HepG2 (cell line): ENCODE measurements at regions not wholly inside any gene's neighbourhood (a gene's known extent, or its start where the extent isn't known, plus 50 kb on each side); places are given as distances from the start of the nearest gene placed in this dataset.
"Not testable (repeated sequence)": the region's sequence is repeated elsewhere in the genome, so short reads cannot be mapped to it uniquely, and the experiment has no call there.

Source experiments
- ATAC-seq: fragments of 200-7000 bp; cut with Tn5 transposase; 3 replicates; pipeline ENCODE4 v1.9.1; 2020; ENCODE audit warnings: mild to moderate bottlenecking, moderate library complexity
- BruUV-seq: library from RNA; stranded (reverse); fragments of 400-500 nt; replicated peaks from 2 replicates; lab custom pipeline; 2021; lab: Mats Ljungman, UMichigan
- CTCF ChIA-PET: fragments of 300-600 bp; formaldehyde crosslinking; extraction: SDS; loops from one replicate; lab custom pipeline; 2021; ENCODE audit warnings: low total read pairs, inconsistent platforms, low intra/inter-chr PET ratio; lab: Yijun Ruan, JAX
- POLR2A ChIA-PET: fragments of 350-600 bp; sonication (Branson Sonifier 250); formaldehyde crosslinking; loops from one replicate; lab custom pipeline; 2020; ENCODE audit warnings: antibody characterized with exemption, inconsistent platforms; lab: Yijun Ruan, JAX
- DNase-seq: peaks from one replicate; pipeline ENCODE4 v3.0.0-alpha.2; 2015; ENCODE audit warnings: low spot score
- FAIRE-seq: peaks from 3 replicates; lab custom pipeline; 2011; peaks lifted over from hg19 to GRCh38; lab: Jason Lieb, UNC
- H2AFZ ChIP-seq: one replicate; pipeline ENCODE4 v1.6.1; 2011; ENCODE audit warnings: low read length, inconsistent platforms
- H3K27ac ChIP-seq: fragments of 300-600 bp; 3 replicates; pipeline ENCODE4 v1.8.0; 2011; ENCODE audit warnings: mixed run types, mild to moderate bottlenecking, mixed read lengths, low read length, inconsistent platforms; ENCODE audit not compliant: insufficient read depth; ENCODE audit errors: extremely low read length
- H3K27me3 ChIP-seq, 2 experiments: fragments of 200-600 bp in 1 of 2; 2 replicates in 1 of 2; 3 replicates in 1 of 2; pipeline versions ENCODE4 v1.6.0 to v1.8.0; 2011; ENCODE audit warnings: low read length in 2 of 2, mild to moderate bottlenecking in 2 of 2, moderate library complexity in 2 of 2, inconsistent platforms in 1 of 2; ENCODE audit not compliant: insufficient read depth in 2 of 2, control insufficient read depth in 1 of 2
- H3K36me3 ChIP-seq, 2 experiments: fragments of 200-600 bp in 1 of 2; replicated peaks in 1 of 2; 2 replicates in 1 of 2; 3 replicates in 1 of 2; pipeline versions ENCODE4 v1.5.1 to v1.8.0; 2011; ENCODE audit warnings: low read length in 2 of 2, inconsistent platforms in 1 of 2; ENCODE audit not compliant: insufficient read depth in 2 of 2, control insufficient read depth in 1 of 2
- H3K4me1 ChIP-seq: 2 replicates; pipeline ENCODE4 v1.5.1; 2012; ENCODE audit warnings: low read length, inconsistent platforms; ENCODE audit not compliant: insufficient read depth
- H3K4me2 ChIP-seq: 2 replicates; pipeline ENCODE4 v1.6.0; 2011; ENCODE audit warnings: low read depth, low read length, inconsistent platforms
- H3K4me3 ChIP-seq, 3 experiments: fragments of 200-600 bp in 1 of 3; sonication (generic), shearing (Covaris generic) in 1 of 3; replicated peaks in 1 of 3; 2 replicates each; pipeline ENCODE4 v1.5.1; 2011 to 2016; ENCODE audit warnings: low read length in 3 of 3, inconsistent platforms in 2 of 3, low read depth in 2 of 3, mild to moderate bottlenecking in 2 of 3, control low read depth in 1 of 3, mixed read lengths in 1 of 3; ENCODE audit not compliant: insufficient read depth in 1 of 3
- H3K79me2 ChIP-seq: one replicate; pipeline ENCODE4 v1.6.1; 2011; ENCODE audit warnings: low read length, inconsistent platforms; ENCODE audit not compliant: insufficient read depth
- H3K9ac ChIP-seq: 2 replicates; pipeline ENCODE4 v1.6.0; 2011; ENCODE audit warnings: mild to moderate bottlenecking, low read depth, low read length, inconsistent platforms; ENCODE audit not compliant: insufficient read depth
- H3K9me3 ChIP-seq: 2 replicates; pipeline ENCODE4 v1.5.1; 2012; ENCODE audit warnings: mild to moderate bottlenecking, low read length
- H4K20me1 ChIP-seq: 2 replicates; pipeline ENCODE4 v1.6.0; 2011; ENCODE audit warnings: inconsistent platforms, mild to moderate bottlenecking, low read length, moderate library complexity; ENCODE audit not compliant: insufficient read depth
- CC2D1A ChIP-seq: sonication (generic); formaldehyde crosslinking; IDR thresholded peaks from 2 replicates; pipeline ENCODE4 v1.8.1; 2023; ENCODE audit warnings: mild to moderate bottlenecking, missing genetic modification reagents
- CENPX ChIP-seq: sonication (generic); formaldehyde crosslinking; IDR thresholded peaks from 2 replicates; pipeline ENCODE4 v1.9.0; 2021; ENCODE audit warnings: mild to moderate bottlenecking, missing genetic modification reagents, moderate library complexity
- FLYWCH1 ChIP-seq: sonication (generic); formaldehyde crosslinking; IDR thresholded peaks from 2 replicates; pipeline ENCODE4 v1.8.1; 2023; ENCODE audit warnings: mild to moderate bottlenecking, missing genetic modification reagents
- KDM4B ChIP-seq: sonication (generic); formaldehyde crosslinking; IDR thresholded peaks from 2 replicates; pipeline ENCODE4 v1.4.0; 2020; ENCODE audit warnings: missing genetic modification reagents
- PPARG ChIP-seq: conservative IDR thresholded peaks from 2 replicates; pipeline ENCODE4 v1.6.1; 2016; ENCODE audit warnings: missing biosample characterization, missing genetic modification reagents
- SALL1 ChIP-seq: sonication (generic); formaldehyde crosslinking; IDR thresholded peaks from 2 replicates; pipeline ENCODE4 v1.8.0; 2022; ENCODE audit warnings: mild to moderate bottlenecking, missing genetic modification reagents
- ZMYM2 ChIP-seq: sonication (generic); formaldehyde crosslinking; IDR thresholded peaks from 2 replicates; pipeline ENCODE4 v1.8.0; 2022; ENCODE audit warnings: mild to moderate bottlenecking, missing genetic modification reagents
- ZNF468 ChIP-seq: sonication (generic); formaldehyde crosslinking; IDR thresholded peaks from 2 replicates; pipeline ENCODE4 v1.8.0; 2022; ENCODE audit warnings: mild to moderate bottlenecking, moderate library complexity, missing genetic modification reagents
- WGBS: methylation state at CpG from one replicate; pipeline ENCODE4 v1.1.6; 2017; ENCODE audit warnings: low lambda C conversion rate; 5-methylcytosine and 5-hydroxymethylcytosine counted together
- in situ Hi-C: cut with HindIII; loops from 2 replicates; pipeline ENCODE4 v1.10.0; 2017; ENCODE audit warnings: low pct_unique_long_range_greater_than_20kb; ENCODE audit not compliant: extremely low pct_ligation_motif_present
- intact Hi-C: fragments of 100-400 bp; cut with micrococcal nuclease; formaldehyde crosslinking; loops from one replicate; pipeline ENCODE4 v1.10.0; 2022; ENCODE audit not compliant: unreplicated experiment
- TF ChIP-seq, protein P1 (sequence below): IDR thresholded peaks from 2 replicates; pipeline ENCODE4 v1.6.1; 2016; ENCODE audit warnings: missing compliant biosample characterization, missing genetic modification reagents, borderline replicate concordance

DNA sequence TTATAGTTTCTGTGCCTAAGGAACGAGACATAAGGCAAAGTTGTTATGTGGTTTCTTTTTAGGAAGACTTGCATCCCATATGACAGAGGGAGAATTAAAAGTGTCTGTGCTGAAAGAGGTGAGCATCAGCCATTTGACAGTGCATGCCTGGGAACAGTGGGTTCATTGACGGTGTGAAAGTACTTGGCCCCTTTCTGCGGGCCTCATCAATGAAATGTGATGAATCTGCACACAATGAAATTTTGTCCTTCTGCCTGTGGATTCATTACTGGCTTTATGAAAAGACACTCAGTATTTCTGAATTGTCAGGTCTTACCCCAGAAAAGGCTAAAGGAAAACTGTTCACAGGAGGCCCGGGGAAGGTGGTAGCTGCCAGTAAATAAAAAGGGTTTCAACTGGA is 295.8 kb downstream of the FOXO1 start:
- FAIRE-seq = no peak
- no peak for DNase-seq
- in situ Hi-C loops = no loop called here

DNA sequence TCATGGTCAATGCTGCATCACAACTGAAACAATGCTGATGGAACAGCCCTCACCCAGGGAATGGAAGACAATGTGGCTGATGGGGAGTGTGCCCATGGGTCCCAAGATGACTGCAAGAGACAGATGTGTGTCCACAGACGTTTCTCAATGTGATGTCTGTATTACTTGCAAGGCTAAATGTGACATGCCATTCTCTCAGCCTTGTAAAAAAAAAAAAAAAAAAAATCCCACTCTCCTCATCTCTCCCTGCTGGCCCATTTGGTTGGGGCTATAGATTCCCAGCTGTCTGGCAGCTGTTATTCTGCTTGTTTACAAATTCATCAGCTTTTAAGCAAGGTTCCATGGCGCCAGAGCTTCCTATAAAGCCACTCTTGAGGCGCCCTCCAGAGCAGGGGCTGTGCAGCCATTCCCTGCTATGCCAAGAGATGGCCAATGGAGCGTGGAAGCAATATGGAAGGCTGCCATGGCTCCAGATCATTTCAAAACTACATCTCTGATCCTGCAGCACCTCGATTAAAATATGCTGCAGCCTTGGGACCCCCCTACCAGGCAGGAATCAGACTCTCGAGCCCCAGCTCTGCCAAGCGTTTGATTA is 294.8 kb downstream of the FOXO1 start:
- no peak for TF ChIP-seq ZMYM2 (CRISPR knock-in tag)
- TF ChIP-seq KDM4B (CRISPR knock-in tag) = no peak
- no peak for TF ChIP-seq SALL1 (CRISPR knock-in tag)
- TF ChIP-seq FLYWCH1 (CRISPR knock-in tag) = no peak
- TF ChIP-seq CC2D1A (CRISPR knock-in tag) = no peak
- Histone ChIP-seq H3K79me2 (no peaks in the 10 kb centered on the region), H3K27me3 (peaks cover 3 to 12% of the 10 kb centered on the region in 2 experiments; a peak in 1 of 5 replicates), H3K36me3 (no peaks in the 10 kb centered on the region), H3K9ac (no peak overlapping the region), H3K27ac (no peak overlapping the region), H3K4me1 (peaks cover 46% of the 10 kb centered on the region), H3K4me3 (no peak overlapping the region), H4K20me1 (no peaks in the 10 kb centered on the region), H3K9me3 (no peaks in the 10 kb centered on the region), H2AFZ (no peak overlapping the region), H3K4me2 (no peak overlapping the region)
- intact Hi-C loops = no loop called here
- in situ Hi-C loops = no loop called here
- DNase-seq (no peak), FAIRE-seq (no peak), ATAC-seq (no peak)
- BruUV-seq = no TSS peak
- POLR2A ChIA-PET = no interaction called here
- WGBS = 55% methylated on average over 7 of the region's 7 CpGs
- CTCF ChIA-PET = no interaction called here

More for the DNA sequence above, 295.8 kb downstream of the FOXO1 start:
- Histone ChIP-seq H2AFZ (no peak overlapping the region), H3K27ac (no peak overlapping the region), H3K36me3 (no peaks in the 10 kb centered on the region), H3K79me2 (no peaks in the 10 kb centered on the region), H3K27me3 (peaks cover 0 to 3% of the 10 kb centered on the region in 2 experiments; a peak in 1 of 5 replicates), H3K4me2 (peak overlapping the region; percentile 19; the same call in 1 of the 2 replicates), H3K9ac (no peak overlapping the region), H3K4me1 (peaks cover 44% of the 10 kb centered on the region), H3K4me3 (no peak overlapping the region), H3K9me3 (no peaks in the 10 kb centered on the region), H4K20me1 (no peaks in the 10 kb centered on the region)
- ChIA-PET CTCF (no interaction called here), POLR2A (no interaction called here)
- ATAC-seq = no peak
- no TSS peak for BruUV-seq
- intact Hi-C loops = no loop called here
- TF ChIP-seq CENPX (CRISPR knock-in tag) (no peak), ZNF468 (CRISPR knock-in tag) (no peak), PPARG (no peak)
- TF ChIP-seq, protein P1, sequence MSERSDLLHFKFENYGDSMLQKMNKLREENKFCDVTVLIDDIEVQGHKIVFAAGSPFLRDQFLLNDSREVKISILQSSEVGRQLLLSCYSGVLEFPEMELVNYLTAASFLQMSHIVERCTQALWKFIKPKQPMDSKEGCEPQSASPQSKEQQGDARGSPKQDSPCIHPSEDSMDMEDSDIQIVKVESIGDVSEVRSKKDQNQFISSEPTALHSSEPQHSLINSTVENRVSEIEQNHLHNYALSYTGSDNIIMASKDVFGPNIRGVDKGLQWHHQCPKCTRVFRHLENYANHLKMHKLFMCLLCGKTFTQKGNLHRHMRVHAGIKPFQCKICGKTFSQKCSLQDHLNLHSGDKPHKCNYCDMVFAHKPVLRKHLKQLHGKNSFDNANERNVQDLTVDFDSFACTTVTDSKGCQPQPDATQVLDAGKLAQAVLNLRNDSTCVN = no peak
- 42% methylated on average over 4 of the region's 4 CpGs for WGBS

DNA sequence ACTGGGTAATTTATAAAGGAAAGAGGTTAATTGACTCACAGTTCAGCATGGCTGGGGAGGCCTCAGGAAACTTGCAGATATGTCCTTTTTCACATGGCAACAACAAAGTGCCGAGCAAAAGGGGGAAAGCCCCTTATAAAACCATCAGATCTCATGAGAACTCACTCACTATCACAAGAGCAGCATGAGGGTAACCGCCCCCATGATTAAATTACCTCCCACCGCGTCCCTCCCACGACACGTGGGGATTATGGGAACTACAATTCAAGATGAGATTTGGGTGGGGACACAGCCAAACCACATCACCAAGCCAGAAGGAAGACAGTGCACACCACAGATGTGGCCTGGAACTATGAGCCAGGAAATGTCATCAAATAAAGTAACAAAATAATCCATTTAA is 292.8 kb downstream of the FOXO1 start:
- H3K36me3 ChIP-seq, H3K9me3 ChIP-seq, H3K4me3 ChIP-seq, H2AFZ ChIP-seq, ATAC-seq, H3K4me2 ChIP-seq, BruUV-seq, DNase-seq, intact Hi-C loops, H4K20me1 ChIP-seq, H3K9ac ChIP-seq, FAIRE-seq, POLR2A ChIA-PET, H3K79me2 ChIP-seq, in situ Hi-C loops, CTCF ChIA-PET, H3K27ac ChIP-seq: not testable (repeated sequence)
- 40% methylated on average over 5 of the region's 6 CpGs for WGBS
- Histone ChIP-seq H3K4me1 (peaks cover 44% of the 10 kb centered on the region), H3K27me3 (peaks cover 5 to 21% of the 10 kb centered on the region in 2 experiments; a peak in 2 of 5 replicates)
